ENCODE measurements at regions not wholly inside any gene's neighbourhood (a gene's known extent, or its start where the extent isn't known, plus 50 kb on each side); places are given as distances from the start of the nearest gene placed in this dataset.

DNA sequence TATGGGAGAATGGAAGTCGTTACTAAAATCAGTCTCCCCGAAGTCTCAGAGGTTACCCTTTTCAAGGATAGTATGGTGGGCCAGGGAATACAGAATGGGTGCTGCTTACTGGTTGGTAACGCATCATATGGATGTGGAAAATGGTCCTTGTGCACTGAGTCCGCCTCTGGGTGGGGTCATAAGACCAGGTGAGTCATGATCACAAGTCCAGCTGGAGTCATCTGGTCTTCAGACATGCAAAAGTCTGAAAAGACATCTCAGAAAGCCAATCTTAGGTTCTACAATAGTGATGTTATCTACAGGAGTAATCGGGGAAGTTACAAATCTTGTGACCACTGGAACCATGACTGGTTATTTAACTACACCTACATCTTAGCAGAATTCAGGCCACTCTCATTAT lies 71.9 kb upstream of the TCL1B start:
- TF ChIP-seq CTCF (conservative IDR thresholded peaks at IDR 0.05) (no peak; the same call in none of the 2 replicates), ZFX (IDR thresholded peaks at IDR 0.05) (no peak)
